SK-N-MC (cell line): ENCODE measurements at regions not wholly inside any gene's neighbourhood (a gene's known extent, or its start where the extent isn't known, plus 50 kb on each side); places are given as distances from the start of the nearest gene placed in this dataset.

Experiments
- DNase-seq: peaks from one replicate; pipeline ENCODE4 v3.0.0-alpha.2; 2011; ENCODE audit warnings: low read depth, low spot score
- H3K27ac ChIP-seq: fragments of 200-600 bp; sonication (generic); 2 replicates; pipeline ENCODE4 v1.5.1; 2016; ENCODE audit warnings: mixed run types
- H3K36me3 ChIP-seq: fragments of 200-600 bp; sonication (generic); 2 replicates; pipeline ENCODE4 v1.6.1; 2017; ENCODE audit warnings: antibody characterized with exemption, low read length, mixed read lengths; ENCODE audit not compliant: insufficient read depth
- H3K4me3 ChIP-seq: fragments of 200-600 bp; sonication (generic); 2 replicates; pipeline ENCODE4 v1.5.1; 2016
- H3K9ac ChIP-seq: fragments of 200-600 bp; sonication (generic); 2 replicates; pipeline ENCODE4 v1.8.0; 2017; ENCODE audit warnings: mixed run types, mixed read lengths; ENCODE audit not compliant: insufficient read length
- H3K9me3 ChIP-seq: fragments of 200-600 bp; sonication (generic); 2 replicates; pipeline ENCODE4 v1.6.1; 2017; ENCODE audit warnings: low read depth, mild to moderate bottlenecking, antibody characterized with exemption, low read length, moderate library complexity, mixed read lengths
- EZH2 ChIP-seq: fragments of 200-600 bp; sonication (generic); IDR thresholded peaks from one replicate; pipeline ENCODE4 v1.6.1; 2017; ENCODE audit warnings: antibody characterized with exemption
- FOXP2 ChIP-seq: optimal IDR thresholded peaks from 2 replicates; pipeline ENCODE3; 2011; ENCODE audit warnings: mild to moderate bottlenecking, moderate library complexity; ENCODE audit not compliant: insufficient read depth; ENCODE audit errors: extremely low read length, control extremely low read depth
- POLR2AphosphoS5 ChIP-seq: IDR thresholded peaks from 2 replicates; pipeline ENCODE4 v1.6.1; 2012; ENCODE audit warnings: mild to moderate bottlenecking, low read depth, low read length, borderline replicate concordance

- DNase-seq = no peak
- no peaks in the 10 kb centered on the region for H3K36me3 ChIP-seq
Measured at GRCh38 chr4:58669783-58670182, 1559.6 kb upstream of the IGFBP7 start.

GRCh38 chr4:58665649-58666048 is 1555.5 kb upstream of the IGFBP7 start:
- H3K9me3 ChIP-seq = no peaks in the 10 kb centered on the region
- H3K27ac ChIP-seq = no peak overlapping the region
- no peak for DNase-seq
- TF ChIP-seq FOXP2 = no peak
- TF ChIP-seq POLR2AphosphoS5 = no peak
- no peak for TF ChIP-seq EZH2
- no peak overlapping the region for H3K9ac ChIP-seq
- H3K36me3 ChIP-seq = no peaks in the 10 kb centered on the region
- H3K4me3 ChIP-seq = no peak overlapping the region

More at GRCh38 chr4:58669783-58670182, 1559.6 kb upstream of the IGFBP7 start:
- H3K9me3 ChIP-seq = no peaks in the 10 kb centered on the region
- TF ChIP-seq FOXP2 (no peak), EZH2 (no peak), POLR2AphosphoS5 (no peak)
- no peak overlapping the region for H3K9ac ChIP-seq
- no peak overlapping the region for H3K4me3 ChIP-seq
- H3K27ac ChIP-seq = no peak overlapping the region

- H3K36me3 ChIP-seq = no peaks in the 10 kb centered on the region
- TF ChIP-seq FOXP2 = no peak
- no peak for TF ChIP-seq POLR2AphosphoS5
- TF ChIP-seq EZH2 = no peak
- no peak overlapping the region for H3K27ac ChIP-seq
- H3K4me3 ChIP-seq = no peak overlapping the region
- H3K9me3 ChIP-seq = no peaks in the 10 kb centered on the region
- DNase-seq = no peak
- H3K9ac ChIP-seq = no peak overlapping the region
Measured at GRCh38 chr4:58658701-58659100, 1548.5 kb upstream of the IGFBP7 start.

GRCh38 chr4:58653251-58653650 is 1543.1 kb upstream of the IGFBP7 start:
- DNase-seq = no peak
- no peak for TF ChIP-seq FOXP2
- no peak for TF ChIP-seq EZH2
- no peak for TF ChIP-seq POLR2AphosphoS5
- H3K9ac ChIP-seq = no peak overlapping the region
- H3K9me3 ChIP-seq = no peaks in the 10 kb centered on the region
- no peak overlapping the region for H3K27ac ChIP-seq
- H3K36me3 ChIP-seq = no peaks in the 10 kb centered on the region
- H3K4me3 ChIP-seq = no peak overlapping the region

GRCh38 chr4:58649226-58649625 is 1539.0 kb upstream of the IGFBP7 start:
- no peak for DNase-seq
- Histone ChIP-seq H3K27ac (no peak overlapping the region), H3K9ac (no peak overlapping the region), H3K36me3 (no peaks in the 10 kb centered on the region), H3K4me3 (no peak overlapping the region), H3K9me3 (no peaks in the 10 kb centered on the region)
- TF ChIP-seq FOXP2 (no peak), POLR2AphosphoS5 (no peak), EZH2 (no peak)

GRCh38 chr4:58646126-58646525 is 1535.9 kb upstream of the IGFBP7 start:
- Histone ChIP-seq H3K9me3 (no peaks in the 10 kb centered on the region), H3K9ac (no peak overlapping the region), H3K4me3 (no peak overlapping the region), H3K27ac (no peak overlapping the region), H3K36me3 (no peaks in the 10 kb centered on the region)
- TF ChIP-seq POLR2AphosphoS5 = no peak
- no peak for TF ChIP-seq EZH2
- TF ChIP-seq FOXP2 = no peak
- no peak for DNase-seq

GRCh38 chr4:58644549-58644948 is 1534.4 kb upstream of the IGFBP7 start:
- no peak for TF ChIP-seq POLR2AphosphoS5
- no peak for DNase-seq

GRCh38 chr4:58636381-58636780 is 1526.2 kb upstream of the IGFBP7 start:
- Histone ChIP-seq H3K36me3 (no peaks in the 10 kb centered on the region), H3K27ac (no peak overlapping the region), H3K9ac (no peak overlapping the region), H3K9me3 (no peaks in the 10 kb centered on the region), H3K4me3 (no peak overlapping the region)
- TF ChIP-seq EZH2 (no peak), FOXP2 (no peak), POLR2AphosphoS5 (no peak)
- DNase-seq = no peak

More at GRCh38 chr4:58644549-58644948, 1534.4 kb upstream of the IGFBP7 start:
- H3K36me3 ChIP-seq = no peaks in the 10 kb centered on the region
- no peak overlapping the region for H3K27ac ChIP-seq
- no peak overlapping the region for H3K9ac ChIP-seq
- no peaks in the 10 kb centered on the region for H3K9me3 ChIP-seq
- H3K4me3 ChIP-seq = no peak overlapping the region

GRCh38 chr4:58617226-58617625 is 1507.0 kb upstream of the IGFBP7 start:
- H3K4me3 ChIP-seq = no peak overlapping the region
- TF ChIP-seq POLR2AphosphoS5 = no peak
- TF ChIP-seq EZH2 = no peak
- no peak for TF ChIP-seq FOXP2
- H3K27ac ChIP-seq = no peak overlapping the region
- H3K36me3 ChIP-seq = no peaks in the 10 kb centered on the region
- no peak overlapping the region for H3K9ac ChIP-seq
- no peak for DNase-seq
- no peaks in the 10 kb centered on the region for H3K9me3 ChIP-seq

- Histone ChIP-seq H3K9ac (no peak overlapping the region), H3K9me3 (no peaks in the 10 kb centered on the region), H3K4me3 (no peak overlapping the region), H3K27ac (no peak overlapping the region), H3K36me3 (no peaks in the 10 kb centered on the region)
- no peak for DNase-seq
- TF ChIP-seq EZH2 (no peak), FOXP2 (no peak)
Measured at GRCh38 chr4:58611012-58611411, 1500.8 kb upstream of the IGFBP7 start.
